Natural killer cell (primary cell): ENCODE measurements at regions not wholly inside any gene's neighbourhood (a gene's known extent, or its start where the extent isn't known, plus 50 kb on each side); places are given as distances from the start of the nearest gene placed in this dataset.

Experiments used
- ATAC-seq, 3 donors: fragments of 150-1000 bp in 2 of 3; fragments of 200-7000 bp in 1 of 3; cut with Tn5 transposase; 1 replicate in 1 of 3; 2 replicates in 2 of 3; pipeline ENCODE4 v1.10.0; 2021; ENCODE audit warnings: mild to moderate bottlenecking in 2 of 3, moderate library complexity in 2 of 3
- DNase-seq, 2 donors: peaks; one replicate each; pipeline versions ENCODE4 v3.0.0 to v3.0.0-alpha.2; 2013 to 2021; ENCODE audit warnings: mixed read lengths in 1 of 2
- H3K27ac ChIP-seq: one replicate; pipeline ENCODE4 v1.5.1; 2013; ENCODE audit warnings: mild to moderate bottlenecking, low read length
- H3K27me3 ChIP-seq: one replicate; pipeline ENCODE4 v1.6.1; 2013; ENCODE audit warnings: low read length; ENCODE audit not compliant: control insufficient read depth, insufficient read depth
- H3K36me3 ChIP-seq: one replicate; pipeline ENCODE4 v1.6.1; 2013; ENCODE audit warnings: low read length; ENCODE audit not compliant: control insufficient read depth, insufficient read depth
- H3K4me1 ChIP-seq: one replicate; pipeline ENCODE4 v1.6.1; 2013; ENCODE audit warnings: low read length; ENCODE audit not compliant: control insufficient read depth, insufficient read depth
- H3K4me3 ChIP-seq: one replicate; pipeline ENCODE4 v1.5.1; 2013; ENCODE audit warnings: low read length
- H3K9me3 ChIP-seq: one replicate; pipeline ENCODE4 v1.6.1; 2013; ENCODE audit warnings: low read length; ENCODE audit not compliant: control insufficient read depth, insufficient read depth
- H3K27ac Mint-ChIP-seq, 2 donors: one replicate each; pipeline ENCODE4 v1.8.0; 2022; ENCODE audit warnings: mild to moderate bottlenecking in 2 of 2, mixed read lengths in 2 of 2, moderate library complexity in 1 of 2
- H3K27me3 Mint-ChIP-seq, 2 donors: one replicate each; pipeline ENCODE4 v1.8.0; 2022; ENCODE audit warnings: low read depth in 2 of 2, mixed read lengths in 2 of 2
- H3K36me3 Mint-ChIP-seq: one replicate; pipeline ENCODE4 v1.8.0; 2022; ENCODE audit warnings: mixed read lengths
- H3K4me1 Mint-ChIP-seq, 2 donors: one replicate each; pipeline ENCODE4 v1.8.0; 2022; ENCODE audit warnings: mixed read lengths in 2 of 2
- H3K4me3 Mint-ChIP-seq: one replicate; pipeline ENCODE4 v1.8.0; 2022; ENCODE audit warnings: mild to moderate bottlenecking, moderate library complexity, mixed read lengths
- H3K9me3 Mint-ChIP-seq, 2 donors: one replicate each; pipeline ENCODE4 v1.8.0; 2022; ENCODE audit warnings: mixed read lengths in 2 of 2
- CTCF ChIP-seq: fragments of 200-600 bp; IDR thresholded peaks from one replicate; pipeline ENCODE4 v1.8.0; 2022; ENCODE audit warnings: antibody characterized with exemption
- WGBS: methylation state at CpG from one replicate; pipeline ENCODE4 v1.1.7; 2013; ENCODE audit warnings: missing lambda C conversion rate; ENCODE audit not compliant: insufficient coverage; 5-methylcytosine and 5-hydroxymethylcytosine counted together
- intact Hi-C: fragments of 100-400 bp; cut with micrococcal nuclease; formaldehyde crosslinking; loops from one replicate; pipeline ENCODE4 v1.14.2; 2022

- Histone ChIP-seq H3K27ac (no peak overlapping the region), H3K9me3 (no peaks in the 10 kb centered on the region), H3K4me3 (no peak overlapping the region), H3K27me3 (no peaks in the 10 kb centered on the region), H3K4me1 (peaks cover 3% of the 10 kb centered on the region), H3K36me3 (no peaks in the 10 kb centered on the region)
- DNase-seq (no peak), ATAC-seq (no peak)
- intact Hi-C loops = no loop called here
- TF ChIP-seq CTCF = no peak
- Mint-ChIP-seq H3K36me3 (no peaks in the 10 kb centered on the region), H3K9me3 (no peaks in the 10 kb centered on the region), H3K4me3 (no peak overlapping the region), H3K27ac (no peak overlapping the region), H3K4me1 (no peaks in the 10 kb centered on the region), H3K27me3 (peaks cover 9 to 37% of the 10 kb centered on the region in 2 donors)
- WGBS = 80% methylated on average over 11 of the region's 11 CpGs
Observed at GRCh38 chr20:48364688-48365421, 462.9 kb downstream of the PREX1 start.

GRCh38 chr20:48364055-48364454 lies 463.7 kb downstream of the PREX1 start:
- no peak overlapping the region for H3K4me3 Mint-ChIP-seq
- peaks cover 9 to 37% of the 10 kb centered on the region in 2 donors for H3K27me3 Mint-ChIP-seq
- H3K4me3 ChIP-seq = no peak overlapping the region
- H3K4me1 Mint-ChIP-seq = no peaks in the 10 kb centered on the region
- intact Hi-C loops = no loop called here
- H3K27ac Mint-ChIP-seq = no peak overlapping the region
- no peak for DNase-seq
- H3K36me3 ChIP-seq = no peaks in the 10 kb centered on the region
- H3K36me3 Mint-ChIP-seq = no peaks in the 10 kb centered on the region
- no peak overlapping the region for H3K27ac ChIP-seq
- no peak for ATAC-seq
- no peak for TF ChIP-seq CTCF
- peaks cover 3% of the 10 kb centered on the region for H3K4me1 ChIP-seq
- no peaks in the 10 kb centered on the region for H3K27me3 ChIP-seq
- H3K9me3 ChIP-seq = no peaks in the 10 kb centered on the region
- H3K9me3 Mint-ChIP-seq = no peaks in the 10 kb centered on the region

GRCh38 chr20:48360342-48360975 lies 467.3 kb downstream of the PREX1 start:
- no peak for TF ChIP-seq CTCF
- H3K27me3 ChIP-seq = no peaks in the 10 kb centered on the region
- no peaks in the 10 kb centered on the region for H3K36me3 Mint-ChIP-seq
- H3K27ac ChIP-seq = peak overlapping the region; percentile 58
- H3K4me1 Mint-ChIP-seq = no peaks in the 10 kb centered on the region
- H3K4me1 ChIP-seq = peaks cover 4% of the 10 kb centered on the region
- H3K36me3 ChIP-seq = no peaks in the 10 kb centered on the region
- intact Hi-C loops = no loop called here
- DNase-seq (no peak), ATAC-seq (no peak)
- 45% methylated on average over 8 of the region's 9 CpGs for WGBS
- H3K9me3 ChIP-seq = no peaks in the 10 kb centered on the region
- peaks cover 10 to 17% of the 10 kb centered on the region in 2 donors for H3K27me3 Mint-ChIP-seq
- no peak overlapping the region for H3K4me3 Mint-ChIP-seq
- H3K4me3 ChIP-seq = peak overlapping the region; percentile 16
- H3K9me3 Mint-ChIP-seq = no peaks in the 10 kb centered on the region
- no peak overlapping the region for H3K27ac Mint-ChIP-seq
